ENCODE measurements at regions not wholly inside any gene's neighbourhood (a gene's known extent, or its start where the extent isn't known, plus 50 kb on each side); places are given as distances from the start of the nearest gene placed in this dataset.

- TF ChIP-seq CTCF (conservative IDR thresholded peaks at IDR 0.05; ENCODE audit: low read depth, low read length) = no peak
- no peak for TF ChIP-seq EZH2phosphoT487 (IDR thresholded peaks at IDR 0.05; ENCODE audit: borderline replicate concordance, low read length)
Measured at GRCh38 chr14:36006623-36007022, 169.9 kb downstream of the PTCSC3 start.
